IMR-90 (cell line): ENCODE measurements at regions not wholly inside any gene's neighbourhood (a gene's known extent, or its start where the extent isn't known, plus 50 kb on each side); places are given as distances from the start of the nearest gene placed in this dataset.

ENCODE experiments used
- ATAC-seq: fragments of 200-7000 bp; cut with Tn5 transposase; 2 replicates; pipeline ENCODE4 v1.9.1; 2020; ENCODE audit warnings: low read depth, mild to moderate bottlenecking, moderate library complexity
- BruUV-seq: library from RNA; stranded (reverse); fragments of 400-500 nt; replicated peaks from 2 replicates; lab custom pipeline; 2021; lab: Mats Ljungman, UMichigan
- CTCF ChIA-PET: fragments of 300-600 bp; formaldehyde crosslinking; extraction: SDS; loops from one replicate; lab custom pipeline; 2021; ENCODE audit warnings: antibody characterized with exemption; lab: Yijun Ruan, JAX
- POLR2A ChIA-PET: fragments of 300-600 bp; sonication (Branson Sonifier 250); formaldehyde crosslinking; loops from one replicate; lab custom pipeline; 2022; ENCODE audit warnings: antibody characterized with exemption; ENCODE audit not compliant: unreplicated experiment; lab: Charles Lee
- DNase-seq: peaks from one replicate; pipeline ENCODE4 v3.0.0; 2013
- H2AFZ ChIP-seq: replicated peaks from 2 replicates; pipeline ENCODE3; 2013; ENCODE audit warnings: low read length, mild to moderate bottlenecking; ENCODE audit not compliant: poor library complexity
- H2AK5ac ChIP-seq: 2 replicates; pipeline ENCODE4 v1.6.1; 2013; ENCODE audit warnings: low read depth, low read length, inconsistent platforms
- H2AK9ac ChIP-seq: replicated peaks from 2 replicates; pipeline ENCODE3; 2013; ENCODE audit warnings: mild to moderate bottlenecking, low read depth, low read length, moderate library complexity; ENCODE audit not compliant: poor library complexity
- H2BK120ac ChIP-seq: 2 replicates; pipeline ENCODE4 v1.6.1; 2013; ENCODE audit warnings: low read depth, low read length, inconsistent platforms
- H2BK15ac ChIP-seq: 3 replicates; pipeline ENCODE4 v1.6.1; 2013; ENCODE audit warnings: low read depth, low read length, inconsistent platforms
- H2BK20ac ChIP-seq: 2 replicates; pipeline ENCODE4 v1.6.1; 2013; ENCODE audit warnings: low read depth, mild to moderate bottlenecking, inconsistent platforms, low read length, moderate library complexity
- H2BK5ac ChIP-seq: 2 replicates; pipeline ENCODE4 v1.6.1; 2013; ENCODE audit warnings: mild to moderate bottlenecking, low read depth, low read length, inconsistent platforms; ENCODE audit not compliant: poor library complexity, severe bottlenecking
- H3K14ac ChIP-seq: replicated peaks from 2 replicates; pipeline ENCODE4 v1.6.1; 2013; ENCODE audit warnings: low read depth, low read length, inconsistent platforms
- H3K18ac ChIP-seq: 2 replicates; pipeline ENCODE4 v1.6.1; 2013; ENCODE audit warnings: low read depth, low read length, control low read depth
- H3K23ac ChIP-seq: 2 replicates; pipeline ENCODE4 v1.6.1; 2013; ENCODE audit warnings: low read depth, low read length, inconsistent platforms
- H3K27ac ChIP-seq: 2 replicates; pipeline ENCODE4 v1.5.1; 2013; ENCODE audit warnings: mild to moderate bottlenecking, control low read depth, low read length; ENCODE audit not compliant: insufficient read depth
- H3K27me3 ChIP-seq: 2 replicates; pipeline ENCODE4 v1.6.1; 2013; ENCODE audit warnings: low read length; ENCODE audit not compliant: control insufficient read depth, insufficient read depth
- H3K36me3 ChIP-seq: 2 replicates; pipeline ENCODE4 v1.6.1; 2013; ENCODE audit warnings: low read length, mixed read lengths; ENCODE audit not compliant: control insufficient read depth, insufficient read depth
- H3K4ac ChIP-seq: 2 replicates; pipeline ENCODE4 v1.6.1; 2013; ENCODE audit warnings: low read depth, low read length, inconsistent platforms
- H3K4me1 ChIP-seq: 2 replicates; pipeline ENCODE4 v1.6.1; 2013; ENCODE audit warnings: low read length, mixed read lengths; ENCODE audit not compliant: control insufficient read depth, insufficient read depth
- H3K4me2 ChIP-seq: 2 replicates; pipeline ENCODE4 v1.6.1; 2013; ENCODE audit warnings: low read depth, mild to moderate bottlenecking, control low read depth, low read length, moderate library complexity
- H3K4me3 ChIP-seq: 2 replicates; pipeline ENCODE4 v1.5.1; 2013; ENCODE audit warnings: low read depth, mild to moderate bottlenecking, control low read depth, low read length, moderate library complexity; ENCODE audit not compliant: insufficient read depth
- H3K56ac ChIP-seq: 2 replicates; pipeline ENCODE4 v1.6.1; 2013; ENCODE audit warnings: low read length, inconsistent platforms; ENCODE audit not compliant: insufficient read depth; ENCODE audit errors: extremely low read depth
- H3K79me1 ChIP-seq, 2 experiments: 2 replicates each; pipeline ENCODE4 v1.6.1; 2013; ENCODE audit warnings: low read length in 2 of 2, inconsistent platforms in 1 of 2, low read depth in 1 of 2
- H3K9ac ChIP-seq: 2 replicates; pipeline ENCODE4 v1.6.1; 2013; ENCODE audit warnings: low read depth, low read length, control low read depth
- H3K9me1 ChIP-seq: 2 replicates; pipeline ENCODE4 v1.6.1; 2013; ENCODE audit warnings: low read length, inconsistent platforms; ENCODE audit not compliant: insufficient read depth
- H3K9me3 ChIP-seq: 2 replicates; pipeline ENCODE4 v1.6.1; 2013; ENCODE audit warnings: low read length; ENCODE audit not compliant: control insufficient read depth, insufficient read depth
- H4K20me1 ChIP-seq: 2 replicates; pipeline ENCODE4 v1.6.1; 2013; ENCODE audit warnings: low read length, inconsistent platforms; ENCODE audit not compliant: insufficient read depth
- H4K5ac ChIP-seq: 2 replicates; pipeline ENCODE4 v1.6.1; 2013; ENCODE audit warnings: mild to moderate bottlenecking, low read depth, low read length, control low read depth
- H4K8ac ChIP-seq, 2 experiments: 2 replicates each; pipeline ENCODE4 v1.6.1; 2013; ENCODE audit warnings: low read depth in 2 of 2, low read length in 2 of 2, control low read depth in 1 of 2, inconsistent platforms in 1 of 2
- H4K91ac ChIP-seq: 2 replicates; pipeline ENCODE4 v1.6.1; 2013; ENCODE audit warnings: low read depth, low read length, inconsistent platforms; ENCODE audit not compliant: insufficient read depth
- CTCF ChIP-seq: conservative IDR thresholded peaks from 2 replicates; pipeline ENCODE4 v1.5.1; 2012; ENCODE audit warnings: mild to moderate bottlenecking, low read depth, low read length, improper control_type of control experiment
- FOS ChIP-seq: fragments of 150-350 bp; IDR thresholded peaks from 2 replicates; pipeline ENCODE4 v1.6.1; 2016; ENCODE audit warnings: low read depth, low read length
- MAZ ChIP-seq: IDR thresholded peaks from 2 replicates; pipeline ENCODE4 v1.6.1; 2012; ENCODE audit warnings: low read depth, mild to moderate bottlenecking, low read length, improper control_type of control experiment, moderate library complexity, borderline replicate concordance
- RCOR1 ChIP-seq: IDR thresholded peaks from 2 replicates; pipeline ENCODE4 v1.6.1; 2012; ENCODE audit warnings: mild to moderate bottlenecking, low read length, improper control_type of control experiment; ENCODE audit not compliant: insufficient replicate concordance
- WGBS, 2 experiments: methylation state at CpG; one replicate each; pipeline versions ENCODE4 v1.1.5 to v1.1.7; 2013; ENCODE audit warnings: missing lambda C conversion rate in 2 of 2; ENCODE audit not compliant: insufficient read length in 1 of 2; ENCODE audit errors: extremely low coverage in 2 of 2; 5-methylcytosine and 5-hydroxymethylcytosine counted together
- dilution Hi-C: fragments of 300-500 bp; cut with HindIII; formaldehyde crosslinking; loops from one replicate; pipeline ENCODE4 v1.14.3; 2018; ENCODE audit warnings: low sequenced_read_pairs; ENCODE audit not compliant: unreplicated experiment
- in situ Hi-C: fragments of 300-500 bp; cut with MboI; formaldehyde crosslinking; loops from 3 replicates; pipeline ENCODE4 v1.14.3; 2019; ENCODE audit warnings: low sequenced_read_pairs, inconsistent platforms, mixed read lengths
- intact Hi-C: fragments of 100-400 bp; cut with micrococcal nuclease; formaldehyde crosslinking; loops from 2 replicates; pipeline ENCODE4 v1.10.0; 2022

GRCh38 chr12:28709986-28710685 is 438.9 kb upstream of the FAR2 start (continued):
- no peak for TF ChIP-seq CTCF

- Histone ChIP-seq H4K91ac (no peak overlapping the region), H3K23ac (no peak overlapping the region), H3K4me1 (no peaks in the 10 kb centered on the region), H3K9me3 (no peaks in the 10 kb centered on the region), H3K4me2 (peak overlapping the region; percentile 9; the same call in 1 of the 2 replicates), H4K20me1 (no peaks in the 10 kb centered on the region), H2AFZ (no peak overlapping the region), H3K14ac (no peak overlapping the region), H3K4me3 (no peak overlapping the region), H2AK9ac (no peak overlapping the region), H2BK5ac (peak overlapping the region; percentile 14), H3K56ac (no peak overlapping the region), H4K8ac (no peak overlapping the region), H2BK120ac (peak overlapping the region; percentile 41; the same call in 1 of the 2 replicates), H3K4ac (no peak overlapping the region), H3K9me1 (peaks cover 2% of the 10 kb centered on the region; the same call in 1 of the 2 replicates), H3K18ac (no peak overlapping the region), H2AK5ac (no peak overlapping the region), H3K27ac (no peak overlapping the region), H4K5ac (no peak overlapping the region), H2BK20ac (no peak overlapping the region), H2BK15ac (no peak overlapping the region), H3K79me1 (no peaks in the 10 kb centered on the region), H3K36me3 (no peaks in the 10 kb centered on the region), H3K9ac (no peak overlapping the region), H3K27me3 (no peaks in the 10 kb centered on the region)
- ATAC-seq (peak; percentile 97), DNase-seq (peak; percentile 93)
- POLR2A ChIA-PET: no interaction called here
- CTCF ChIA-PET: no interaction called here
- dilution Hi-C loops: no loop called here
- in situ Hi-C loops: no loop called here
- no TSS peak for BruUV-seq
- no CpG with 5 or more reads among the region's 1 CpG for WGBS, 2 experiments
- intact Hi-C loops: no loop called here
- peak; percentile 23 for TF ChIP-seq RCOR1
- no peak for TF ChIP-seq MAZ
- peak; percentile 50; the same call in 1 of the 2 replicates for TF ChIP-seq FOS
Measured at GRCh38 chr12:28710882-28711281, 438.2 kb upstream of the FAR2 start.
